GM23338 (cell line): ENCODE measurements at regions not wholly inside any gene's neighbourhood (a gene's known extent, or its start where the extent isn't known, plus 50 kb on each side); places are given as distances from the start of the nearest gene placed in this dataset.

Source experiments
- ATAC-seq: fragments of 200-7000 bp; cut with Tn5 transposase; 3 replicates; pipeline ENCODE4 v1.9.1; 2020
- DNase-seq: peaks from one replicate; pipeline ENCODE4 v3.0.0-alpha.2; 2015; ENCODE audit warnings: low spot score
- H2AFZ ChIP-seq: fragments of 200-600 bp; sonication (generic); 2 replicates; pipeline ENCODE4 v1.8.0; 2016; ENCODE audit warnings: antibody characterized with exemption, mild to moderate bottlenecking, moderate library complexity
- H3F3A ChIP-seq: fragments of 200-600 bp; sonication (generic); replicated peaks from 2 replicates; pipeline ENCODE4 v1.8.0; 2017; ENCODE audit warnings: antibody characterized with exemption, mixed run types, low read depth
- H3K27ac ChIP-seq: fragments of 200-600 bp; sonication (generic); 2 replicates; pipeline ENCODE4 v1.6.1; 2016; ENCODE audit warnings: low read depth
- H3K27me3 ChIP-seq: fragments of 200-600 bp; sonication (generic); 2 replicates; pipeline ENCODE4 v1.8.0; 2016; ENCODE audit warnings: mild to moderate bottlenecking, mixed run types, moderate library complexity; ENCODE audit not compliant: insufficient read depth
- H3K36me3 ChIP-seq: fragments of 200-600 bp; sonication (generic); 2 replicates; pipeline ENCODE4 v1.8.0; 2016; ENCODE audit warnings: mild to moderate bottlenecking; ENCODE audit not compliant: insufficient read depth
- H3K4me1 ChIP-seq: fragments of 200-600 bp; sonication (generic); 2 replicates; pipeline ENCODE4 v1.8.0; 2016; ENCODE audit warnings: mild to moderate bottlenecking, moderate library complexity; ENCODE audit not compliant: insufficient read depth
- H3K4me2 ChIP-seq: fragments of 200-600 bp; sonication (generic); 2 replicates; pipeline ENCODE4 v1.7.1; 2017; ENCODE audit warnings: mixed run types
- H3K4me3 ChIP-seq: fragments of 200-600 bp; sonication (generic); 2 replicates; pipeline ENCODE4 v1.6.1; 2016; ENCODE audit warnings: mixed run types
- H3K79me2 ChIP-seq: fragments of 200-600 bp; sonication (generic); replicated peaks from 2 replicates; pipeline ENCODE4 v1.8.0; 2017; ENCODE audit warnings: mild to moderate bottlenecking; ENCODE audit not compliant: insufficient read depth
- H3K9me2 ChIP-seq: fragments of 200-600 bp; sonication (generic); 2 replicates; pipeline ENCODE4 v1.8.0; 2017; ENCODE audit not compliant: insufficient read depth
- H4K20me1 ChIP-seq: fragments of 200-600 bp; sonication (generic); replicated peaks from 2 replicates; pipeline ENCODE4 v1.8.0; 2017; ENCODE audit warnings: mild to moderate bottlenecking; ENCODE audit not compliant: insufficient read depth
- H3K27ac Mint-ChIP-seq: 2 replicates; pipeline ENCODE4 v1.8.0; 2020; ENCODE audit warnings: inconsistent platforms, mild to moderate bottlenecking, moderate library complexity, mixed read lengths
- H3K27me3 Mint-ChIP-seq: 3 replicates; pipeline ENCODE4 v1.8.0; 2022; ENCODE audit warnings: low read depth, mild to moderate bottlenecking, moderate library complexity, mixed read lengths, inconsistent platforms; ENCODE audit not compliant: insufficient read depth, poor library complexity
- H3K36me3 Mint-ChIP-seq: 3 replicates; pipeline ENCODE4 v1.8.0; 2021; ENCODE audit warnings: low read depth, mild to moderate bottlenecking, inconsistent platforms, moderate library complexity, mixed read lengths
- H3K4me1 Mint-ChIP-seq: 3 replicates; pipeline ENCODE4 v1.8.0; 2020; ENCODE audit warnings: mild to moderate bottlenecking, inconsistent platforms, mixed read lengths
- H3K4me3 Mint-ChIP-seq: 3 replicates; pipeline ENCODE4 v1.8.0; 2021; ENCODE audit warnings: moderate library complexity, mild to moderate bottlenecking, inconsistent platforms, mixed read lengths
- H3K9me3 Mint-ChIP-seq: 3 replicates; pipeline ENCODE4 v1.8.0; 2020; ENCODE audit warnings: moderate library complexity, mild to moderate bottlenecking, inconsistent platforms, mixed read lengths
- CREB1 ChIP-seq: fragments of 250-450 bp; sonication (Bioruptor Pico); IDR thresholded peaks from 2 replicates; pipeline ENCODE4 v1.5.0; 2020; ENCODE audit warnings: low read depth, mild to moderate bottlenecking, moderate library complexity
- CTCF ChIP-seq, 2 experiments: fragments of 200-600 bp in 1 of 2; sonication (generic) in 1 of 2; conservative IDR thresholded peaks; 2 replicates each; pipeline versions ENCODE4 v1.5.1 to v1.6.1; 2016 to 2017; ENCODE audit warnings: antibody characterized with exemption in 2 of 2, low read depth in 2 of 2, mild to moderate bottlenecking in 2 of 2, moderate library complexity in 1 of 2
- EZH2 ChIP-seq: fragments of 200-600 bp; sonication (generic); IDR thresholded peaks from one replicate; pipeline ENCODE4 v1.8.0; 2017; ENCODE audit warnings: antibody characterized with exemption, mild to moderate bottlenecking, low read depth; ENCODE audit not compliant: unreplicated experiment
- EZH2phosphoT487 ChIP-seq: fragments of 200-600 bp; sonication (generic); IDR thresholded peaks from one replicate; pipeline ENCODE4 v1.8.1; 2018; ENCODE audit warnings: antibody characterized with exemption; ENCODE audit not compliant: unreplicated experiment
- NANOG ChIP-seq: IDR thresholded peaks from 2 replicates; pipeline ENCODE4 v1.6.1; 2016; ENCODE audit warnings: antibody characterized with exemption, borderline replicate concordance
- POLR2AphosphoS5 ChIP-seq: IDR thresholded peaks from 2 replicates; pipeline ENCODE4 v1.6.1; 2016; ENCODE audit warnings: antibody characterized with exemption, low read depth
- REST ChIP-seq: IDR thresholded peaks from one replicate; pipeline ENCODE4 v1.6.1; 2018; ENCODE audit warnings: antibody characterized with exemption; ENCODE audit not compliant: unreplicated experiment
- STAT1 ChIP-seq: IDR thresholded peaks from one replicate; pipeline ENCODE4 v1.6.1; 2016; ENCODE audit warnings: antibody characterized with exemption; ENCODE audit not compliant: unreplicated experiment
- ZNF114 ChIP-seq: fragments of 250-450 bp; sonication (Bioruptor Pico); IDR thresholded peaks from 2 replicates; pipeline ENCODE4 v1.5.0; 2020; ENCODE audit warnings: mild to moderate bottlenecking, moderate library complexity
- ZNF331 ChIP-seq: fragments of 250-450 bp; sonication (Bioruptor Pico); IDR thresholded peaks from 2 replicates; pipeline ENCODE4 v1.5.0; 2020; ENCODE audit warnings: low read depth, mild to moderate bottlenecking, moderate library complexity
- ZNF462 ChIP-seq: fragments of 250-450 bp; sonication (Bioruptor Pico); IDR thresholded peaks from 2 replicates; pipeline ENCODE4 v1.5.0; 2020; ENCODE audit warnings: mild to moderate bottlenecking, moderate library complexity

GRCh38 chr5:66343370-66344071 lies 199.4 kb downstream of the SREK1 start (continued):
- TF ChIP-seq ZNF462 (CRISPR knock-in tag) = no peak
- no peak for TF ChIP-seq ZNF331 (CRISPR knock-in tag)
- no peak for TF ChIP-seq CTCF (conservative IDR thresholded peaks at IDR 0.05; ENCODE audit: low read depth in 2 of 2)

DNA sequence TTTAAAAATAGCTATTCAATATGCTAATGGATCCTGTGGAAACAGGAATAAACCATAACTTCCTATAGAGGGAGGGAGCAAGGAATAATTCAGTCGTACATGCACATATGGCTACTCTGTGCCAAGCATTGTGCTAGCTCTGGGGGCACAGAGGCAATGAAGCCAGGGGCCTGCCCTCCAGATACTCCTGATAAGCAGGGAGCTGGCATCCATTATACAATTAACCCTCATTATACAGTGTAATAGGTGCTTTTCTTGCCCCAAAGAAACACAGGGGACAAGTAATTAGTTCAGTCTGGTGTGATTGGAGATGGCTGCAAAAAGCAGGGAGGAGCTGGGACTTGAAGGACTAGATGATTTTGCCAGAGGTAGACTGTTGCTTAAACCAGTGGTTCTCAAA lies 200.4 kb downstream of the SREK1 start:
- no peak overlapping the region for H3K4me3 Mint-ChIP-seq
- H3K27ac Mint-ChIP-seq = peak overlapping the region; percentile 45; the same call in 1 of the 2 replicates

More for the DNA sequence above, 200.4 kb downstream of the SREK1 start:
- no peak overlapping the region for H3K27ac ChIP-seq
- TF ChIP-seq POLR2AphosphoS5 = no peak
- TF ChIP-seq ZNF114 (CRISPR knock-in tag) = no peak
- no peak for TF ChIP-seq REST
- TF ChIP-seq EZH2 = no peak
- TF ChIP-seq ZNF331 (CRISPR knock-in tag) = no peak
- TF ChIP-seq CREB1 = no peak
- no peak for TF ChIP-seq EZH2phosphoT487
- TF ChIP-seq NANOG = no peak
- no peak for TF ChIP-seq STAT1
- H3K27me3 Mint-ChIP-seq = peaks cover 4% of the 10 kb centered on the region
- ATAC-seq = no peak
- no peaks in the 10 kb centered on the region for H3K27me3 ChIP-seq
- no peak overlapping the region for H3K4me2 ChIP-seq
- no peaks in the 10 kb centered on the region for H3K79me2 ChIP-seq
- H3F3A ChIP-seq = no peaks in the 10 kb centered on the region
- H3K9me3 Mint-ChIP-seq = no peaks in the 10 kb centered on the region
- no peaks in the 10 kb centered on the region for H3K36me3 ChIP-seq
- DNase-seq = no peak
- no peak overlapping the region for H2AFZ ChIP-seq
- no peak overlapping the region for H3K4me3 ChIP-seq
- H3K36me3 Mint-ChIP-seq = no peaks in the 10 kb centered on the region
- H3K9me2 ChIP-seq = peaks cover 17% of the 10 kb centered on the region
- no peaks in the 10 kb centered on the region for H3K4me1 ChIP-seq
- peaks cover 8% of the 10 kb centered on the region for H3K4me1 Mint-ChIP-seq
- no peaks in the 10 kb centered on the region for H4K20me1 ChIP-seq
